HG02798 (cell line): ENCODE measurements at regions not wholly inside any gene's neighbourhood (a gene's known extent, or its start where the extent isn't known, plus 50 kb on each side); places are given as distances from the start of the nearest gene placed in this dataset.

Source experiments
- ATAC-seq: cut with Tn5 transposase; IDR thresholded peaks from one replicate; pipeline ENCODE4 v1.9.1; 2021; ENCODE audit warnings: mild to moderate bottlenecking; ENCODE audit not compliant: unreplicated experiment, poor library complexity

GRCh38 chrX:45903781-45904201 lies 641.4 kb downstream of the ZNF674 start:
- no peak for ATAC-seq

GRCh38 chrX:45900766-45901615 lies 644.2 kb downstream of the ZNF674 start:
- ATAC-seq: no peak

GRCh38 chrX:45894864-45895645 lies 650.2 kb downstream of the ZNF674 start:
- ATAC-seq: no peak

- ATAC-seq: no peak
Measured at GRCh38 chrX:45889471-45889870, 655.8 kb downstream of the ZNF674 start.

- no peak for ATAC-seq
Measured at GRCh38 chrX:45888518-45888917, 656.7 kb downstream of the ZNF674 start.

- ATAC-seq: no peak
Measured at GRCh38 chrX:45885931-45886330, 659.3 kb downstream of the ZNF674 start.

GRCh38 chrX:45879512-45879911 lies 665.7 kb downstream of the ZNF674 start:
- ATAC-seq: no peak

- no peak for ATAC-seq
Measured at GRCh38 chrX:45876206-45876605, 669.0 kb downstream of the ZNF674 start.

GRCh38 chrX:45873781-45874180 lies 671.4 kb downstream of the ZNF674 start:
- no peak for ATAC-seq

GRCh38 chrX:45872480-45872879 lies 671.8 kb upstream of the DIPK2B start:
- no peak for ATAC-seq

GRCh38 chrX:45868425-45868824 lies 667.7 kb upstream of the DIPK2B start:
- ATAC-seq: no peak

- ATAC-seq: no peak
Measured at GRCh38 chrX:45862801-45863200, 662.1 kb upstream of the DIPK2B start.

GRCh38 chrX:45860450-45860849 lies 659.8 kb upstream of the DIPK2B start:
- ATAC-seq: no peak

- ATAC-seq: no peak
Measured at GRCh38 chrX:45859407-45859806, 658.7 kb upstream of the DIPK2B start.

GRCh38 chrX:45852884-45853283 lies 652.2 kb upstream of the DIPK2B start:
- no peak for ATAC-seq

GRCh38 chrX:45851434-45851991 lies 650.8 kb upstream of the DIPK2B start:
- no peak for ATAC-seq

GRCh38 chrX:45850775-45851433 lies 650.2 kb upstream of the DIPK2B start:
- ATAC-seq: no peak

- no peak for ATAC-seq
Measured at GRCh38 chrX:45850197-45850774, 649.6 kb upstream of the DIPK2B start.

- no peak for ATAC-seq
Measured at GRCh38 chrX:45849261-45849862, 648.7 kb upstream of the DIPK2B start.

- no peak for ATAC-seq
Measured at GRCh38 chrX:45847961-45848360, 647.3 kb upstream of the DIPK2B start.
